RPMI8226 (cell line): ENCODE measurements at regions not wholly inside any gene's neighbourhood (a gene's known extent, or its start where the extent isn't known, plus 50 kb on each side); places are given as distances from the start of the nearest gene placed in this dataset.

ENCODE experiments used
- DNase-seq: peaks from one replicate; pipeline ENCODE4 v3.0.0-alpha.2; 2015

DNA sequence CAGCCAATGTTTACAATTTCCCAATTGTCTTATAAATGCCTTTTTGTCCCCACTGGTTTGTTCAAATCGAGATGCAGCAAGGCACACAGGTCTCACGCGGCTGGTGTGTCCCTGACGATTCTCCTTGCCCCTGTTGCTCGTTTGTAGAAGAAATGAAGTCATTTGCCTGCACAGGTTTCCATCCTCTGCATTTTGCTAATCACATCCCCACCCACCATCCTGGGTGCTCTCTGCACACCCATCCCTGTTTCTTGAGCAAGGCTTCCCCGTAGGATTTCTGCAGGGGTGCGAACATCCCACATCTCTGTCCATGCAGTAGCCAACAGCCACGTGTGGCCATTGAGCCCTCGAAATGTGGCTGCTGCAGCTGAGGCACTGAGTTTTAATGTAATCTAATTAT is 59.8 kb upstream of the SOX1 start:
- no peak for DNase-seq

DNA sequence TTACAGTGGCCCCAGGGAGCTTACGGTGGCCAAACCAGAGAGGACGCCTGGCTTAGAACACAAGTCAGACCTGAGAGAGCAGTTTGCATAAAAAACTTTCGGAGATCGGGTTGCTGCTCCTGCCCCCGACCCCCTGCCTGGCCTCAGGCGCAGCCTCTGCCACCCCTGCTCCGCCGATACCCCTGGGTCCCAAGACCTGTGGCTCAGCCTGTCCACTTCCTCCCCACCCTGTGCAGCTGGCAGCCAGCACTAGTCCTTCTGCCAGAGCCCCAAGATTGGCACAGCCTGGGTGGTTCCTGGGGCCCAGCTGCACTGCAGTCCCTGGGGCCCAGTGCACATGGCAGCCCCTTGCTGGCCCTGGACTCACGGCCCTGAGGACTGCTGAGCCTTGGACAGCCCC is 56.2 kb upstream of the SOX1 start:
- no peak for DNase-seq

DNA sequence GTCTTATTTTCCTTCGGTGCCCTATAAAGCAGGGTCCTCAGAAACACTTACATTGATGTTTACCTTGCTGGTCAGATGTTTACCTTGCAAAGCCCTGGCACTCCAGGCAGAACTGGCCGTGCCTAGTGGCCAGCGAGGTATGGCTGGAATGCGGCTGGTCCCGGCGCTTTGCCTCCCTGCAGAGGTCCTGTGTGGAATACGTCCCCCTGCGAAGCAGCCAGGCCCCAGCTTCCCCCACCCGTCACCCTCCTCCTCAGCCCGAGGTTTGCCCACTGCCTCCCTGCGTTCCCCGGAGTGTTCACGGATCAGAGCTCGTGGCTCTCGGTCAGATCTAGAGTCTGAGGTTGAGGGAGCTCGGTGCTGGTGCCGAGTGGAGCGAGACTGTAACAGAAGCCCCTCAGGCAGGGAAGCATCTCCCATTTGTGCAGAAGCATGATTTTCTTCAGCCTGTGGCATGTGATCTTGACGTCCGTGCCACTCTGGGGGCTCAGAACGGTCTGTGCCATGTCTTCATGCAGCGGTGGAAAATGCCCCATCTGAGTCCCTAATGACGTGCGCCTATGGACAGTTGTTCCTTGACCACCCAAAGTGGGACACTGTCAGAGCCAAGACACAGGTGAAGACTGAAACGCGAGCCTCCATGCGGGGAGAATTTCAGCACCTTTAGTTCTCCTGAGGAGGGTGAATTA is 54.8 kb upstream of the SOX1 start:
- DNase-seq: no peak

DNA sequence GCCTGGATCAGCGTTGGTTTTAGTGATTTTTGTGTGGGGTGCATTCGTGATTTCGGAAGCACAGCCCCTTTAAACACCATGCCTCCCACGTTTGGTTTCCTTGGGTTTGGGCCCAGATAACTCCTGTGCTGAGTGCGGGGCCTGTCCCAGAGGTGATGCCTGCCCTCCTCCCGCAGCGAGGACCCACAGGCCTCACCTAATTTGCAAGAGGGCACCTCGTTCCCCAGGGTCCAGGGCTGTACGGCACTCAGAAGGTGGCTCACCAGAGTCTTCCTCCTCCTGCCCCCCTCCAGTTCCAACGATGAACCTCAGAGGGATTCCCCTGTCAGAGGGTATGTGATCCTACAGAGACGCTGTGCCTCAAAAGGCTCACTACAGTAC is 54.3 kb upstream of the SOX1 start:
- DNase-seq: no peak

GRCh38 chr13:112013665-112014064 is 53.3 kb upstream of the SOX1 start:
- no peak for DNase-seq

DNA sequence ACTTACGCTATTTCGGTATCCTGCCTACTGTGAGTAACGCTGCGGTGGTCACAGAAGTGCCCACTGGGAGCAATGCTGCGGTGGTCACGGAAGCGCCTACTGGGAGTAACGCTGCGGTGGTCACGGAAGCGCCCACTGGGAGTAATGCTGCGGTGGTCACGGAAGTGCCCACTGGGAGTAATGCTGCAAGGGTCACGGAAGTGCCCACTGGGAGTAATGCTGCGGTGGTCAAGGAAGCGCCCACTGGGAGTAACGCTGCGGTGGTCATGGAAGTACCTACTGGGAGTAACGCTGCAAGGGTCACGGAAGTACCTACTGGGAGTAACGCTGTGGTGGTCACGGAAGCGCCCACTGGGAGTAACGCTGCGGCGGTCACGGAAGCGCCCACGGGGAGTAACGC is 52.1 kb upstream of the SOX1 start:
- no peak for DNase-seq
